Mucosa of stomach (tissue), 1 donor: ENCODE measurements at regions not wholly inside any gene's neighbourhood (a gene's known extent, or its start where the extent isn't known, plus 50 kb on each side); places are given as distances from the start of the nearest gene placed in this dataset.

ENCODE experiments used
- H3K27me3 ChIP-seq: one replicate; pipeline ENCODE4 v1.7.0; 2013; ENCODE audit warnings: mild to moderate bottlenecking, low read length; ENCODE audit not compliant: control insufficient read depth, insufficient read depth
- H3K36me3 ChIP-seq: one replicate; pipeline ENCODE4 v1.7.0; 2013; ENCODE audit warnings: low read length; ENCODE audit not compliant: control insufficient read depth, insufficient read depth
- H3K4me1 ChIP-seq: one replicate; pipeline ENCODE4 v1.7.0; 2013; ENCODE audit warnings: mild to moderate bottlenecking, low read length; ENCODE audit not compliant: control insufficient read depth, insufficient read depth
- H3K4me3 ChIP-seq: one replicate; pipeline ENCODE4 v1.7.0; 2013; ENCODE audit warnings: low read length
- H3K9ac ChIP-seq: one replicate; pipeline ENCODE4 v1.7.0; 2013; ENCODE audit warnings: mild to moderate bottlenecking, low read length, moderate library complexity
- H3K9me3 ChIP-seq: one replicate; pipeline ENCODE4 v1.7.0; 2013; ENCODE audit warnings: mild to moderate bottlenecking, low read length, moderate library complexity; ENCODE audit not compliant: control insufficient read depth
- donor health status: Pancreatic carcinoma.

GRCh38 chr3:159844801-159845261, 143.8 kb upstream of the IL12A start:
- Histone ChIP-seq H3K4me3 (no peak overlapping the region), H3K4me1 (no peaks in the 10 kb centered on the region), H3K9me3 (no peaks in the 10 kb centered on the region), H3K27me3 (peaks cover 4% of the 10 kb centered on the region), H3K36me3 (no peaks in the 10 kb centered on the region), H3K9ac (no peak overlapping the region)

GRCh38 chr3:159845737-159846136, 142.9 kb upstream of the IL12A start:
- no peaks in the 10 kb centered on the region for H3K9me3 ChIP-seq
- no peaks in the 10 kb centered on the region for H3K4me1 ChIP-seq
- no peak overlapping the region for H3K4me3 ChIP-seq
- H3K36me3 ChIP-seq = no peaks in the 10 kb centered on the region
- H3K27me3 ChIP-seq = no peaks in the 10 kb centered on the region
- no peak overlapping the region for H3K9ac ChIP-seq

- Histone ChIP-seq H3K4me1 (no peaks in the 10 kb centered on the region), H3K36me3 (no peaks in the 10 kb centered on the region), H3K27me3 (no peaks in the 10 kb centered on the region), H3K4me3 (no peak overlapping the region), H3K9ac (no peak overlapping the region), H3K9me3 (no peaks in the 10 kb centered on the region)
Measured at GRCh38 chr3:159846255-159846654, 142.4 kb upstream of the IL12A start.

- peaks cover 6% of the 10 kb centered on the region for H3K4me1 ChIP-seq
- H3K27me3 ChIP-seq = no peaks in the 10 kb centered on the region
- H3K9ac ChIP-seq = no peak overlapping the region
- no peaks in the 10 kb centered on the region for H3K36me3 ChIP-seq
- H3K4me3 ChIP-seq = no peak overlapping the region
- H3K9me3 ChIP-seq = no peaks in the 10 kb centered on the region
Measured at GRCh38 chr3:159848348-159849118, 140.1 kb upstream of the IL12A start.

- Histone ChIP-seq H3K36me3 (no peaks in the 10 kb centered on the region), H3K4me3 (no peak overlapping the region), H3K27me3 (no peaks in the 10 kb centered on the region), H3K4me1 (peaks cover 6% of the 10 kb centered on the region), H3K9ac (no peak overlapping the region), H3K9me3 (no peaks in the 10 kb centered on the region)
Measured at GRCh38 chr3:159850481-159850880, 138.2 kb upstream of the IL12A start.

GRCh38 chr3:159852266-159852665, 136.4 kb upstream of the IL12A start:
- peaks cover 6% of the 10 kb centered on the region for H3K4me1 ChIP-seq
- no peaks in the 10 kb centered on the region for H3K36me3 ChIP-seq
- no peak overlapping the region for H3K9ac ChIP-seq
- H3K9me3 ChIP-seq = no peaks in the 10 kb centered on the region
- no peak overlapping the region for H3K4me3 ChIP-seq
- H3K27me3 ChIP-seq = no peaks in the 10 kb centered on the region

GRCh38 chr3:159852821-159853505, 135.7 kb upstream of the IL12A start:
- H3K36me3 ChIP-seq = no peaks in the 10 kb centered on the region
- H3K4me3 ChIP-seq = no peak overlapping the region
- H3K27me3 ChIP-seq = no peaks in the 10 kb centered on the region
- peaks cover 6% of the 10 kb centered on the region for H3K4me1 ChIP-seq
- H3K9ac ChIP-seq = no peak overlapping the region
- H3K9me3 ChIP-seq = no peaks in the 10 kb centered on the region

- H3K9ac ChIP-seq = no peak overlapping the region
- no peaks in the 10 kb centered on the region for H3K9me3 ChIP-seq
- peaks cover 6% of the 10 kb centered on the region for H3K4me1 ChIP-seq
- H3K36me3 ChIP-seq = no peaks in the 10 kb centered on the region
- H3K4me3 ChIP-seq = no peak overlapping the region
- H3K27me3 ChIP-seq = no peaks in the 10 kb centered on the region
Measured at GRCh38 chr3:159853506-159853864, 135.2 kb upstream of the IL12A start.

GRCh38 chr3:159854500-159855124, 134.0 kb upstream of the IL12A start:
- Histone ChIP-seq H3K4me3 (no peak overlapping the region), H3K4me1 (peaks cover 6% of the 10 kb centered on the region), H3K27me3 (no peaks in the 10 kb centered on the region), H3K9ac (no peak overlapping the region), H3K9me3 (no peaks in the 10 kb centered on the region), H3K36me3 (no peaks in the 10 kb centered on the region)

GRCh38 chr3:159855599-159856346, 132.9 kb upstream of the IL12A start:
- no peaks in the 10 kb centered on the region for H3K27me3 ChIP-seq
- no peak overlapping the region for H3K9ac ChIP-seq
- H3K4me3 ChIP-seq = no peak overlapping the region
- H3K9me3 ChIP-seq = no peaks in the 10 kb centered on the region
- H3K4me1 ChIP-seq = peaks cover 6% of the 10 kb centered on the region
- no peaks in the 10 kb centered on the region for H3K36me3 ChIP-seq

GRCh38 chr3:159856590-159857104, 132.0 kb upstream of the IL12A start:
- no peak overlapping the region for H3K4me3 ChIP-seq
- H3K27me3 ChIP-seq = no peaks in the 10 kb centered on the region
- no peak overlapping the region for H3K9ac ChIP-seq
- no peaks in the 10 kb centered on the region for H3K9me3 ChIP-seq
- peaks cover 6% of the 10 kb centered on the region for H3K4me1 ChIP-seq
- no peaks in the 10 kb centered on the region for H3K36me3 ChIP-seq
